ENCODE measurements at regions not wholly inside any gene's neighbourhood (a gene's known extent, or its start where the extent isn't known, plus 50 kb on each side); places are given as distances from the start of the nearest gene placed in this dataset.

DNA sequence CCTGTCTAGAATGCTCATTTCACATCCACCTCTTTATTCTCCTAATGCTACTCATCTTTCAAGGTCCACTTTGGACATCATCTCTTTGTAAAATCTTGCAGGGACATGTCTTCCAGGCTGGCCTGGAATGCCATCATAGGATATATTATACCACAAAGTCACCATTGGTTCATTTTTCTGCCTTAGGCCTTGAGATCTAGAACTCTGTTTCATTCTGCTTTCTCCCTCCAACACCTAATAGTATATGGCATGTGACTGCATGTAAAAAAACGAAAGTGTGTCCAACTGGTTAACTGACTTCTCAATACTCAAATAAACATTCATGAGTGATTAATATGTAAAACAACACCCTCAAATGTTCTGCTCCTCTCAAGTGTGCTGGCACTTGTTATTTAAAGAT, 84.1 kb downstream of the RGS2 start:
- FAIRE-seq: no peak
- RAD21 ChIA-PET (ENCODE audit: unreplicated experiment): no interaction called here
- no peak for TF ChIP-seq ZSCAN29 (IDR thresholded peaks at IDR 0.05)
- TF ChIP-seq WRNIP1 (IDR thresholded peaks at IDR 0.05; ENCODE audit: borderline replicate concordance, low read depth, low read length): no peak
- no peak for TF ChIP-seq TARDBP (IDR thresholded peaks at IDR 0.05; ENCODE audit: borderline replicate concordance)
- TF ChIP-seq, protein P1, sequence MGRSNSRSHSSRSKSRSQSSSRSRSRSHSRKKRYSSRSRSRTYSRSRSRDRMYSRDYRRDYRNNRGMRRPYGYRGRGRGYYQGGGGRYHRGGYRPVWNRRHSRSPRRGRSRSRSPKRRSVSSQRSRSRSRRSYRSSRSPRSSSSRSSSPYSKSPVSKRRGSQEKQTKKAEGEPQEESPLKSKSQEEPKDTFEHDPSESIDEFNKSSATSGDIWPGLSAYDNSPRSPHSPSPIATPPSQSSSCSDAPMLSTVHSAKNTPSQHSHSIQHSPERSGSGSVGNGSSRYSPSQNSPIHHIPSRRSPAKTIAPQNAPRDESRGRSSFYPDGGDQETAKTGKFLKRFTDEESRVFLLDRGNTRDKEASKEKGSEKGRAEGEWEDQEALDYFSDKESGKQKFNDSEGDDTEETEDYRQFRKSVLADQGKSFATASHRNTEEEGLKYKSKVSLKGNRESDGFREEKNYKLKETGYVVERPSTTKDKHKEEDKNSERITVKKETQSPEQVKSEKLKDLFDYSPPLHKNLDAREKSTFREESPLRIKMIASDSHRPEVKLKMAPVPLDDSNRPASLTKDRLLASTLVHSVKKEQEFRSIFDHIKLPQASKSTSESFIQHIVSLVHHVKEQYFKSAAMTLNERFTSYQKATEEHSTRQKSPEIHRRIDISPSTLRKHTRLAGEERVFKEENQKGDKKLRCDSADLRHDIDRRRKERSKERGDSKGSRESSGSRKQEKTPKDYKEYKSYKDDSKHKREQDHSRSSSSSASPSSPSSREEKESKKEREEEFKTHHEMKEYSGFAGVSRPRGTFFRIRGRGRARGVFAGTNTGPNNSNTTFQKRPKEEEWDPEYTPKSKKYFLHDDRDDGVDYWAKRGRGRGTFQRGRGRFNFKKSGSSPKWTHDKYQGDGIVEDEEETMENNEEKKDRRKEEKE (IDR thresholded peaks at IDR 0.05): no peak
- TF ChIP-seq RBBP5 (conservative IDR thresholded peaks at IDR 0.05): no peak
- TF ChIP-seq, protein P2, sequence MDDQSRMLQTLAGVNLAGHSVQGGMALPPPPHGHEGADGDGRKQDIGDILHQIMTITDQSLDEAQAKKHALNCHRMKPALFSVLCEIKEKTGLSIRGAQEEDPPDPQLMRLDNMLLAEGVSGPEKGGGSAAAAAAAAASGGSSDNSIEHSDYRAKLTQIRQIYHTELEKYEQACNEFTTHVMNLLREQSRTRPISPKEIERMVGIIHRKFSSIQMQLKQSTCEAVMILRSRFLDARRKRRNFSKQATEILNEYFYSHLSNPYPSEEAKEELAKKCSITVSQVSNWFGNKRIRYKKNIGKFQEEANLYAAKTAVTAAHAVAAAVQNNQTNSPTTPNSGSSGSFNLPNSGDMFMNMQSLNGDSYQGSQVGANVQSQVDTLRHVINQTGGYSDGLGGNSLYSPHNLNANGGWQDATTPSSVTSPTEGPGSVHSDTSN (IDR thresholded peaks at IDR 0.05; ENCODE audit: insufficient replicate concordance, low read depth, low read length): no peak
- TF ChIP-seq, protein P3, sequence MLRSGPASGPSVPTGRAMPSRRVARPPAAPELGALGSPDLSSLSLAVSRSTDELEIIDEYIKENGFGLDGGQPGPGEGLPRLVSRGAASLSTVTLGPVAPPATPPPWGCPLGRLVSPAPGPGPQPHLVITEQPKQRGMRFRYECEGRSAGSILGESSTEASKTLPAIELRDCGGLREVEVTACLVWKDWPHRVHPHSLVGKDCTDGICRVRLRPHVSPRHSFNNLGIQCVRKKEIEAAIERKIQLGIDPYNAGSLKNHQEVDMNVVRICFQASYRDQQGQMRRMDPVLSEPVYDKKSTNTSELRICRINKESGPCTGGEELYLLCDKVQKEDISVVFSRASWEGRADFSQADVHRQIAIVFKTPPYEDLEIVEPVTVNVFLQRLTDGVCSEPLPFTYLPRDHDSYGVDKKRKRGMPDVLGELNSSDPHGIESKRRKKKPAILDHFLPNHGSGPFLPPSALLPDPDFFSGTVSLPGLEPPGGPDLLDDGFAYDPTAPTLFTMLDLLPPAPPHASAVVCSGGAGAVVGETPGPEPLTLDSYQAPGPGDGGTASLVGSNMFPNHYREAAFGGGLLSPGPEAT (IDR thresholded peaks at IDR 0.05; ENCODE audit: low read depth): no peak
- TF ChIP-seq, protein P4, sequence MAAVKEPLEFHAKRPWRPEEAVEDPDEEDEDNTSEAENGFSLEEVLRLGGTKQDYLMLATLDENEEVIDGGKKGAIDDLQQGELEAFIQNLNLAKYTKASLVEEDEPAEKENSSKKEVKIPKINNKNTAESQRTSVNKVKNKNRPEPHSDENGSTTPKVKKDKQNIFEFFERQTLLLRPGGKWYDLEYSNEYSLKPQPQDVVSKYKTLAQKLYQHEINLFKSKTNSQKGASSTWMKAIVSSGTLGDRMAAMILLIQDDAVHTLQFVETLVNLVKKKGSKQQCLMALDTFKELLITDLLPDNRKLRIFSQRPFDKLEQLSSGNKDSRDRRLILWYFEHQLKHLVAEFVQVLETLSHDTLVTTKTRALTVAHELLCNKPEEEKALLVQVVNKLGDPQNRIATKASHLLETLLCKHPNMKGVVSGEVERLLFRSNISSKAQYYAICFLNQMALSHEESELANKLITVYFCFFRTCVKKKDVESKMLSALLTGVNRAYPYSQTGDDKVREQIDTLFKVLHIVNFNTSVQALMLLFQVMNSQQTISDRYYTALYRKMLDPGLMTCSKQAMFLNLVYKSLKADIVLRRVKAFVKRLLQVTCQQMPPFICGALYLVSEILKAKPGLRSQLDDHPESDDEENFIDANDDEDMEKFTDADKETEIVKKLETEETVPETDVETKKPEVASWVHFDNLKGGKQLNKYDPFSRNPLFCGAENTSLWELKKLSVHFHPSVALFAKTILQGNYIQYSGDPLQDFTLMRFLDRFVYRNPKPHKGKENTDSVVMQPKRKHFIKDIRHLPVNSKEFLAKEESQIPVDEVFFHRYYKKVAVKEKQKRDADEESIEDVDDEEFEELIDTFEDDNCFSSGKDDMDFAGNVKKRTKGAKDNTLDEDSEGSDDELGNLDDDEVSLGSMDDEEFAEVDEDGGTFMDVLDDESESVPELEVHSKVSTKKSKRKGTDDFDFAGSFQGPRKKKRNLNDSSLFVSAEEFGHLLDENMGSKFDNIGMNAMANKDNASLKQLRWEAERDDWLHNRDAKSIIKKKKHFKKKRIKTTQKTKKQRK (IDR thresholded peaks at IDR 0.05; ENCODE audit: low read depth, low read length): no peak
- TF ChIP-seq TCF12 (IDR thresholded peaks at IDR 0.05; ENCODE audit: low read depth, low read length): no peak
- TF ChIP-seq PAX8 (IDR thresholded peaks at IDR 0.05): no peak
- TF ChIP-seq SPI1 (IDR thresholded peaks at IDR 0.05; ENCODE audit: borderline replicate concordance, insufficient read depth, low read depth, low read length): no peak
- TF ChIP-seq SRF (IDR thresholded peaks at IDR 0.05; ENCODE audit: low read depth in 2 of 2, low read length in 2 of 2): no peak
- TF ChIP-seq BRCA1 (IDR thresholded peaks at IDR 0.05; ENCODE audit: low read depth, low read length): no peak
- no peak for TF ChIP-seq KDM1A (IDR thresholded peaks at IDR 0.05; ENCODE audit: borderline replicate concordance)
- TF ChIP-seq MXI1 (IDR thresholded peaks at IDR 0.05; ENCODE audit: low read depth, low read length): no peak
- TF ChIP-seq POU2F2 (IDR thresholded peaks at IDR 0.05; ENCODE audit: borderline replicate concordance, low read depth, low read length): no peak

More for the DNA sequence above, 84.1 kb downstream of the RGS2 start:
- no peak for ATAC-seq
- no TSS peak for BruUV-seq (replicated peaks)
- SMC1A ChIA-PET (ENCODE audit: uncharacterized antibody, unreplicated experiment): no interaction called here
- Histone ChIP-seq H3K79me2 (ENCODE audit: control insufficient read depth, insufficient read depth, low read length) (no peaks in the 10 kb centered on the region), H3K4me1 (ENCODE audit: control insufficient read depth, insufficient read depth, low read length) (no peaks in the 10 kb centered on the region), H3K27ac (ENCODE audit: control insufficient read depth, insufficient read depth) (no peak overlapping the region), H3K9me3 (replicated peaks; ENCODE audit: control insufficient read depth, insufficient read depth, low read length) (no peaks in the 10 kb centered on the region), H3K36me3 (ENCODE audit: control insufficient read depth in 2 of 2, insufficient read depth in 2 of 2, low read length in 1 of 2) (no peaks in the 10 kb centered on the region), H3K9ac (ENCODE audit: control insufficient read depth, insufficient read depth, low read length) (no peak overlapping the region), H2AFZ (ENCODE audit: control insufficient read depth, low read depth, low read length) (no peak overlapping the region), H4K20me1 (ENCODE audit: control insufficient read depth, insufficient read depth) (no peaks in the 10 kb centered on the region), H3K4me2 (ENCODE audit: control insufficient read depth, insufficient read depth) (no peak overlapping the region), H3K27me3 (replicated peaks in 1 of 2; ENCODE audit: control insufficient read depth in 2 of 2, insufficient read depth in 2 of 2, low read length in 1 of 2) (no peaks in the 10 kb centered on the region), H3K4me3 (no peak overlapping the region)
- intact Hi-C loops (cut with micrococcal nuclease; ENCODE audit: unreplicated experiment): no loop called here
- in situ Hi-C loops (cut with MboI): no loop called here
- no peak for DNase-seq (ENCODE audit: low read depth, low spot score)
- POLR2A ChIA-PET: no interaction called here
- 0% methylated on average over 1 of the region's 1 CpG for WGBS (ENCODE audit: insufficient coverage, insufficient replicate concordance, low lambda C conversion rate, missing lambda C conversion rate)
- CTCF ChIA-PET: no interaction called here

Data from GM12878 (cell line).